ENCODE measurements at regions not wholly inside any gene's neighbourhood (a gene's known extent, or its start where the extent isn't known, plus 50 kb on each side); places are given as distances from the start of the nearest gene placed in this dataset.

DNA sequence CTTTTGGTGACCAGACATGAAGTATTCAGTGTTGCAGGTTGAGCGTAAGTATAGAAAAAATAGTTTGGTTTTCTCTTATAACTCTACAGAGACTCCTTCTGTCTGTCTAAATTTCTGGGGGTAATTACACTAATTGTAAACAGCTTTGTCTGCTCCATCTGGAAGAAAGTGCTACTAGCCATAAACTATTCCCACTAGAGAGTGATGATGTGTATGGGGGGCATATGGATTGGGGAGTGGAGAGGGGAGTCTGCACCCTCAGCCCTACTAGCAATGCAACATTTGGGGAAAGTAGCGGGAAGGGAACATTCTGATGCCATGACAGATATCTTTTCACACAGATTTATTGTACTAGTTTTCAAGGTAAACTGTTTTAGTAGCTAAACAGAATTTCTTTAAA is 549.7 kb downstream of the TRIML1 start:
- no peak for TF ChIP-seq FOS (IDR thresholded peaks at IDR 0.05; ENCODE audit: low read depth, low read length)
- no peak for TF ChIP-seq BHLHE40 (IDR thresholded peaks at IDR 0.05; ENCODE audit: low read depth, low read length)
- no peak for TF ChIP-seq NFE2L2 (IDR thresholded peaks at IDR 0.05; ENCODE audit: low read depth, low read length)
- TF ChIP-seq RCOR1 (IDR thresholded peaks at IDR 0.05; ENCODE audit: insufficient replicate concordance, low read length): no peak
- no peak for TF ChIP-seq MAFK (IDR thresholded peaks at IDR 0.05; ENCODE audit: low read depth, low read length)
- TF ChIP-seq, protein P1, sequence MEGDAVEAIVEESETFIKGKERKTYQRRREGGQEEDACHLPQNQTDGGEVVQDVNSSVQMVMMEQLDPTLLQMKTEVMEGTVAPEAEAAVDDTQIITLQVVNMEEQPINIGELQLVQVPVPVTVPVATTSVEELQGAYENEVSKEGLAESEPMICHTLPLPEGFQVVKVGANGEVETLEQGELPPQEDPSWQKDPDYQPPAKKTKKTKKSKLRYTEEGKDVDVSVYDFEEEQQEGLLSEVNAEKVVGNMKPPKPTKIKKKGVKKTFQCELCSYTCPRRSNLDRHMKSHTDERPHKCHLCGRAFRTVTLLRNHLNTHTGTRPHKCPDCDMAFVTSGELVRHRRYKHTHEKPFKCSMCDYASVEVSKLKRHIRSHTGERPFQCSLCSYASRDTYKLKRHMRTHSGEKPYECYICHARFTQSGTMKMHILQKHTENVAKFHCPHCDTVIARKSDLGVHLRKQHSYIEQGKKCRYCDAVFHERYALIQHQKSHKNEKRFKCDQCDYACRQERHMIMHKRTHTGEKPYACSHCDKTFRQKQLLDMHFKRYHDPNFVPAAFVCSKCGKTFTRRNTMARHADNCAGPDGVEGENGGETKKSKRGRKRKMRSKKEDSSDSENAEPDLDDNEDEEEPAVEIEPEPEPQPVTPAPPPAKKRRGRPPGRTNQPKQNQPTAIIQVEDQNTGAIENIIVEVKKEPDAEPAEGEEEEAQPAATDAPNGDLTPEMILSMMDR (conservative IDR thresholded peaks at IDR 0.05; ENCODE audit: low read depth, low read length): no peak
- TF ChIP-seq MAZ (IDR thresholded peaks at IDR 0.05; ENCODE audit: borderline replicate concordance, low read depth, low read length): no peak
- no peak for TF ChIP-seq ELK1 (IDR thresholded peaks at IDR 0.05; ENCODE audit: borderline replicate concordance, low read depth, low read length)
- TF ChIP-seq SMC3 (IDR thresholded peaks at IDR 0.05; ENCODE audit: low read depth, low read length): no peak
- no peak for TF ChIP-seq RFX5 (IDR thresholded peaks at IDR 0.05; ENCODE audit: low read depth, low read length)
- TF ChIP-seq MXI1 (IDR thresholded peaks at IDR 0.05; ENCODE audit: borderline replicate concordance, low read depth, low read length): no peak
- TF ChIP-seq CHD1 (IDR thresholded peaks at IDR 0.05; ENCODE audit: low read depth, low read length): no peak
- TF ChIP-seq RAD21 (IDR thresholded peaks at IDR 0.05; ENCODE audit: low read length): no peak
- no peak for TF ChIP-seq CEBPB (IDR thresholded peaks at IDR 0.05; ENCODE audit: low read depth, low read length)
- TF ChIP-seq USF2 (IDR thresholded peaks at IDR 0.05; ENCODE audit: low read depth, low read length): no peak
- TF ChIP-seq POLR2A (IDR thresholded peaks at IDR 0.05; ENCODE audit: low read depth, low read length): no peak
- H2AK9ac ChIP-seq (replicated peaks; ENCODE audit: low read depth, low read length, poor library complexity): no peak overlapping the region
- H3K56ac ChIP-seq (ENCODE audit: extremely low read depth, insufficient read depth, low read length): no peak overlapping the region
- H2BK120ac ChIP-seq (ENCODE audit: low read depth, low read length): no peak overlapping the region
- intact Hi-C loops (cut with micrococcal nuclease) (no loop called here), dilution Hi-C loops (cut with HindIII; ENCODE audit: low sequenced_read_pairs, unreplicated experiment) (no loop called here), in situ Hi-C loops (cut with MboI; ENCODE audit: low sequenced_read_pairs) (no loop called here)
- no peaks in the 10 kb centered on the region for H3K27me3 ChIP-seq (ENCODE audit: control insufficient read depth, insufficient read depth, low read length)
- no peak overlapping the region for H3K23ac ChIP-seq (ENCODE audit: low read depth, low read length)
- no peak overlapping the region for H2BK15ac ChIP-seq (ENCODE audit: low read depth, low read length)
- BruUV-seq (replicated peaks): no TSS peak
- H4K91ac ChIP-seq (ENCODE audit: insufficient read depth, low read depth, low read length): no peak overlapping the region
- H2BK20ac ChIP-seq (ENCODE audit: low read depth, low read length): no peak overlapping the region
- ChIA-PET POLR2A (ENCODE audit: unreplicated experiment) (no interaction called here), CTCF (no interaction called here)
- H3K4me2 ChIP-seq (ENCODE audit: low read depth, low read length): no peak overlapping the region
- no peaks in the 10 kb centered on the region for H3K36me3 ChIP-seq (ENCODE audit: control insufficient read depth, insufficient read depth, low read length)
- H3K18ac ChIP-seq (ENCODE audit: low read depth, low read length): no peak overlapping the region
- H3K9me1 ChIP-seq (ENCODE audit: insufficient read depth, low read length): no peaks in the 10 kb centered on the region
- no peak overlapping the region for H3K4ac ChIP-seq (ENCODE audit: low read depth, low read length)
- H3K9me3 ChIP-seq (ENCODE audit: control insufficient read depth, insufficient read depth, low read length): no peaks in the 10 kb centered on the region
- no peak overlapping the region for H3K4me3 ChIP-seq (ENCODE audit: insufficient read depth, low read depth, low read length)
- H2AK5ac ChIP-seq (ENCODE audit: low read depth, low read length): no peak overlapping the region
- H4K8ac ChIP-seq (ENCODE audit: low read depth in 2 of 2, low read length in 2 of 2): no peak overlapping the region
- no peak overlapping the region for H3K14ac ChIP-seq (replicated peaks; ENCODE audit: low read depth, low read length)
- no peaks in the 10 kb centered on the region for H3K79me1 ChIP-seq (ENCODE audit: low read depth in 1 of 2, low read length in 2 of 2)
- H4K20me1 ChIP-seq (ENCODE audit: insufficient read depth, low read length): no peaks in the 10 kb centered on the region
- ATAC-seq (ENCODE audit: low read depth) (no peak), DNase-seq (no peak)
- H2AFZ ChIP-seq (replicated peaks; ENCODE audit: low read length, poor library complexity): no peak overlapping the region
- WGBS, 2 experiments (ENCODE audit: extremely low coverage in 2 of 2, insufficient read length in 1 of 2): no CpG with 5 or more reads among the region's 2 CpGs
- H3K9ac ChIP-seq (ENCODE audit: low read depth, low read length): no peak overlapping the region
- no peak overlapping the region for H2BK5ac ChIP-seq (ENCODE audit: low read depth, low read length, poor library complexity, severe bottlenecking)
- no peak overlapping the region for H4K5ac ChIP-seq (ENCODE audit: low read depth, low read length)
- no peak overlapping the region for H3K27ac ChIP-seq (ENCODE audit: insufficient read depth, low read length)
- H3K4me1 ChIP-seq (ENCODE audit: control insufficient read depth, insufficient read depth, low read length): no peaks in the 10 kb centered on the region; the same call in 1 of the 2 replicates

Data from IMR-90 (cell line).